ENCODE measurements at regions not wholly inside any gene's neighbourhood (a gene's known extent, or its start where the extent isn't known, plus 50 kb on each side); places are given as distances from the start of the nearest gene placed in this dataset.

- H3K4me3 ChIP-seq (ENCODE audit: low read length) = no peak overlapping the region
- no peak for TF ChIP-seq CTCF (conservative IDR thresholded peaks at IDR 0.05; ENCODE audit: low read depth, low read length)
These were observed 183.9 kb upstream of the DMAC1 start for GRCh38 chr9:7983490-7983889.

GRCh38 chr9:7982907-7983306 is 183.3 kb upstream of the DMAC1 start:
- DNase-seq (ENCODE audit: low read depth) = no peak
- no peak for TF ChIP-seq CTCF (conservative IDR thresholded peaks at IDR 0.05; ENCODE audit: low read depth, low read length)
- no peak overlapping the region for H3K4me3 ChIP-seq (ENCODE audit: low read length)

More at GRCh38 chr9:7983490-7983889, 183.9 kb upstream of the DMAC1 start:
- no peak for DNase-seq (ENCODE audit: low read depth)

- DNase-seq (ENCODE audit: low read depth) = no peak
- no peak for TF ChIP-seq CTCF (conservative IDR thresholded peaks at IDR 0.05; ENCODE audit: low read depth, low read length)
These were observed 181.2 kb upstream of the DMAC1 start for GRCh38 chr9:7980691-7981289.

GRCh38 chr9:7980041-7980440 is 180.5 kb upstream of the DMAC1 start:
- TF ChIP-seq CTCF (conservative IDR thresholded peaks at IDR 0.05; ENCODE audit: low read depth, low read length) = no peak
- no peak overlapping the region for H3K4me3 ChIP-seq (ENCODE audit: low read length)
- no peak for DNase-seq (ENCODE audit: low read depth)

More at GRCh38 chr9:7980691-7981289, 181.2 kb upstream of the DMAC1 start:
- H3K4me3 ChIP-seq (ENCODE audit: low read length) = no peak overlapping the region

- no peak for TF ChIP-seq CTCF (conservative IDR thresholded peaks at IDR 0.05; ENCODE audit: low read depth, low read length)
- DNase-seq (ENCODE audit: low read depth) = no peak
- no peak overlapping the region for H3K4me3 ChIP-seq (ENCODE audit: low read length)
These were observed 180.0 kb upstream of the DMAC1 start for GRCh38 chr9:7979611-7980010.

- no peak for DNase-seq (ENCODE audit: low read depth)
- no peak overlapping the region for H3K4me3 ChIP-seq (ENCODE audit: low read length)
- TF ChIP-seq CTCF (conservative IDR thresholded peaks at IDR 0.05; ENCODE audit: low read depth, low read length) = no peak
These were observed 178.0 kb upstream of the DMAC1 start for GRCh38 chr9:7977586-7977985.

- TF ChIP-seq CTCF (conservative IDR thresholded peaks at IDR 0.05; ENCODE audit: low read depth, low read length) = no peak
- H3K4me3 ChIP-seq (ENCODE audit: low read length) = no peak overlapping the region
- no peak for DNase-seq (ENCODE audit: low read depth)
These were observed 177.3 kb upstream of the DMAC1 start for GRCh38 chr9:7976856-7977255.

All from retinal pigment epithelial cell (primary cell).